ENCODE measurements at regions not wholly inside any gene's neighbourhood (a gene's known extent, or its start where the extent isn't known, plus 50 kb on each side); places are given as distances from the start of the nearest gene placed in this dataset.

DNA sequence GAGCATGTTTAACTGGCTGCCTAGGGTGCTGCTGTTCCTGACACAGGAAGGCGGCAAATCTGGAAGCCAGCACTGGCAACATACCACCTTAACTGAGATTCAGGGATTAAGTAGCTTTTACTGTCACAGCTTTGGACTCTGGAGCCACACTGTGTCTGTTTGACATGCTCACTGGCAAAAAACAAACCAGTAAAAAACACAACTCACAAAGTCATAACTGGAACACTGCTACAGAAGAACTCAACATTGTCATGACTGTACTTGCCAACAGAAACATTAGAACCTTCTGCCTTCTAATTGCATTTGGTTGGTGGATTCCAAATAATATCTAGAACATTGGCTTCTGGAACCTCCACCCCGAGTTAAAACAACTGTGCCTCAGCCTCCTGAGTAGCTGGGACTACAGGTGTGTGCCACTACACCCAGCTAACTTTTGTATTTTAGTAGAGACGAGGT is 117.6 kb downstream of the TTC6 start:
- ATAC-seq = no peak
- Histone ChIP-seq H3K4me3 (no peak overlapping the region), H3K36me3 (no peaks in the 10 kb centered on the region), H3K4me1 (no peaks in the 10 kb centered on the region), H3K9me3 (no peaks in the 10 kb centered on the region), H3K27ac (no peak overlapping the region), H3K27me3 (ENCODE audit: low read depth) (no peaks in the 10 kb centered on the region)
- intact Hi-C loops (cut with DNase I) = no loop called here
- DNase-seq = no peak
- TF ChIP-seq, protein P1, sequence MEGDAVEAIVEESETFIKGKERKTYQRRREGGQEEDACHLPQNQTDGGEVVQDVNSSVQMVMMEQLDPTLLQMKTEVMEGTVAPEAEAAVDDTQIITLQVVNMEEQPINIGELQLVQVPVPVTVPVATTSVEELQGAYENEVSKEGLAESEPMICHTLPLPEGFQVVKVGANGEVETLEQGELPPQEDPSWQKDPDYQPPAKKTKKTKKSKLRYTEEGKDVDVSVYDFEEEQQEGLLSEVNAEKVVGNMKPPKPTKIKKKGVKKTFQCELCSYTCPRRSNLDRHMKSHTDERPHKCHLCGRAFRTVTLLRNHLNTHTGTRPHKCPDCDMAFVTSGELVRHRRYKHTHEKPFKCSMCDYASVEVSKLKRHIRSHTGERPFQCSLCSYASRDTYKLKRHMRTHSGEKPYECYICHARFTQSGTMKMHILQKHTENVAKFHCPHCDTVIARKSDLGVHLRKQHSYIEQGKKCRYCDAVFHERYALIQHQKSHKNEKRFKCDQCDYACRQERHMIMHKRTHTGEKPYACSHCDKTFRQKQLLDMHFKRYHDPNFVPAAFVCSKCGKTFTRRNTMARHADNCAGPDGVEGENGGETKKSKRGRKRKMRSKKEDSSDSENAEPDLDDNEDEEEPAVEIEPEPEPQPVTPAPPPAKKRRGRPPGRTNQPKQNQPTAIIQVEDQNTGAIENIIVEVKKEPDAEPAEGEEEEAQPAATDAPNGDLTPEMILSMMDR (IDR thresholded peaks at IDR 0.05) = no peak

DNA sequence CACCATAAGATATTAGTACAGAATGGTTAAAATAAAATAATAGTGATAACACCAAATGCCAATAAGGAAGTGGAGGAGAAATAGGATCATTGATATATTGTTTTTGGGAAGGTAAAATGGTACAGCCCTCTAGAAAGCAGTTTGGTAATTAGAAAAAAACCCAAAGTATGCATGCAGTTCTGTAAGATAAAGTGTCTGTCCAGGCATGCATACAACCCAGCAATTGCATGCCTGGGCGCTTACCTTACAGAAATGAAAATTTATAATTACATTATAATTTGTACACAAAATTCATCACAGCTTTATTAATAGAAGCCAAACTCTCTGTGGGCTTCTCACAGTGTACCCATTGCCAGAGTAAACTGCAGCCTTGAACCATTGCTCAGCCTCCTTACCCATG is 124.7 kb downstream of the TTC6 start:
- DNase-seq (no peak), ATAC-seq (no peak)
- Histone ChIP-seq H3K36me3 (no peaks in the 10 kb centered on the region), H3K4me1 (no peaks in the 10 kb centered on the region), H3K4me3 (no peak overlapping the region), H3K27me3 (ENCODE audit: low read depth) (no peaks in the 10 kb centered on the region), H3K9me3 (no peaks in the 10 kb centered on the region), H3K27ac (no peak overlapping the region)
- TF ChIP-seq, protein P1 (IDR thresholded peaks at IDR 0.05) = no peak
- intact Hi-C loops (cut with DNase I) = no loop called here

DNA sequence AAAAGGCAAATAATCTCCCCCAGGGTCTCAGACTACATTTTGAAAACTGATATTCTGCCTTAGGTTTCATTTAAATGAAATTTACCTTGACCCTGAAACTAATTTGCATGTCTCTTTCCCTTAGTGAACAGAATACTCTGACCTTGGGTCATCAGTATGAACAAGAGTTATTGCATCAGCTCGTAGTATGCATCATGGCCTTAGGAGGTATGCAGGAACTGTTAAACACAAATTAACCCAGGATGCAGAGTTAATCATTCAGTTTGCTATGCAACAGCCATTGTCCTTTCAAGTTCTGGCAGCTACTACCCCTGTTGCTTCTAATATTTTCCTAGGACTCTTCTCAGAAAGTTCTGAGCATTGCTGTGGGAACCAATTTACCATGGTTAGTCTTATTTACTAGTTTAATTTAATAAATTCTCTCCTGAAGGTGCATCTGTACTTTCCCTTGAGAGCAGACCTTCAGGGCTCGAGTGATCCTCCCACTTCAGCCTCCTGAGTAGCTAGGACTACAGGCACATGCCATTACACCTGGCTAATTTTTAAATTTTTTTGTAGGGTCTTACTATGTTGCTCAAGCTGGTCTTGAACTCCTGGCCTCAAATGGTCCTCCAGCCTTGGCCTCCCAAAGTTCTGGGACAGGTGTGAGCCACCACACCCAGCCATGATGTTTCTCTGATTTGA is 126.7 kb downstream of the TTC6 start:
- Histone ChIP-seq H3K4me1 (no peaks in the 10 kb centered on the region), H3K27me3 (ENCODE audit: low read depth) (no peaks in the 10 kb centered on the region), H3K36me3 (no peaks in the 10 kb centered on the region), H3K4me3 (no peak overlapping the region), H3K27ac (no peak overlapping the region), H3K9me3 (no peaks in the 10 kb centered on the region)
- no peak for DNase-seq
- ATAC-seq = no peak
- intact Hi-C loops (cut with DNase I) = no loop called here
- TF ChIP-seq, protein P1 (IDR thresholded peaks at IDR 0.05) = no peak

DNA sequence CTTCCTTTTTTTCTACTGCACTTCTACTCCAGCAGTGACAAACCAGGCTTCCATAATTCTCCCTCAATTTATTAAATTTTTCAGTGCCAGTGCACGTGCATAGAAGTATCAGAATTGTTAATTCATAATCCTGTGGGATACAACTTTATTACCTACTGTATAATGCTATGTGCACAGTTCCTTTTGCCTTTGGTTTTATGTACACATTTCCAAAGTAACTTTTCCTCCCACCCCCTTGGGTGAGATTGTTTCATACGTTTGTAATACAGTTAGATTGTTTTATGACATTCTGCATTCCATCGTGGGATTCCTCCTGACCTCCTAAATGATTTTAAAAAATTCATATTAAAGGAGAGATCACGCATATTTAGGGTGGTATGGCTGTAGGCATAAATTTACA is 128.1 kb downstream of the TTC6 start:
- ATAC-seq = no peak
- H3K36me3 ChIP-seq = no peaks in the 10 kb centered on the region
- TF ChIP-seq, protein P1 (IDR thresholded peaks at IDR 0.05) = no peak
- H3K4me1 ChIP-seq = no peaks in the 10 kb centered on the region
- H3K4me3 ChIP-seq = no peak overlapping the region
- H3K27me3 ChIP-seq (ENCODE audit: low read depth) = no peaks in the 10 kb centered on the region
- no peak overlapping the region for H3K27ac ChIP-seq
- intact Hi-C loops (cut with DNase I) = no loop called here
- DNase-seq = no peak
- no peaks in the 10 kb centered on the region for H3K9me3 ChIP-seq

DNA sequence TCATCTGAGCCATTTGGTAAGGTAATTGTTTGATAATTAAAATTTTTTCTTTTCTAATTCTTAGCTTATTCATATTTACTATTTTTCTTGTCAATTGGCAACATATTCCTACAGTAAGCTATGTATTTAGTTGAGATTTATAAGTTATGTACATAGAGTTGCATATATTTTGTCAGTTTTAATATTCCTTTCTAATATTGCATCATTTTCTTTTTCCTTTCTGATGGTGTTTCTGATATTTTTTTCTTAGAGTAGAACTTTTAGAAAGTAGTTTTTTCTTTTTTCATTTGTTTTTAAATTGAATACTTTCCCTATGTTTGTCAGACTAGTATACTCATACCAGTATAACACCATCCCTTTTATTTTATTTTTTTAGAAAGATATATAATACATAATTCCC is 131.3 kb downstream of the TTC6 start:
- H3K27ac ChIP-seq = no peak overlapping the region
- ATAC-seq (no peak), DNase-seq (no peak)
- no peak overlapping the region for H3K4me3 ChIP-seq
- no peaks in the 10 kb centered on the region for H3K9me3 ChIP-seq
- H3K27me3 ChIP-seq (ENCODE audit: low read depth) = no peaks in the 10 kb centered on the region
- TF ChIP-seq, protein P1 (IDR thresholded peaks at IDR 0.05) = no peak
- H3K4me1 ChIP-seq = no peaks in the 10 kb centered on the region
- intact Hi-C loops (cut with DNase I) = no loop called here
- H3K36me3 ChIP-seq = no peaks in the 10 kb centered on the region

Data from lower lobe of right lung (tissue), 2 donors.